DMS53 (cell line): ENCODE measurements at regions not wholly inside any gene's neighbourhood (a gene's known extent, or its start where the extent isn't known, plus 50 kb on each side); places are given as distances from the start of the nearest gene placed in this dataset.

Source experiments
- DNase-seq: peaks from one replicate; lab custom pipeline; 2025; lab: John Stamatoyannopoulos, UW

- no peak for DNase-seq
These were observed 51.7 kb upstream of the NFKBIA start for GRCh38 chr14:35456261-35456660.

- no peak for DNase-seq
These were observed 53.9 kb upstream of the NFKBIA start for GRCh38 chr14:35458442-35458841.

- no peak for DNase-seq
These were observed 55.2 kb upstream of the NFKBIA start for GRCh38 chr14:35459776-35460175.

GRCh38 chr14:35470755-35471154, 63.2 kb upstream of the INSM2 start:
- peak; percentile 1 for DNase-seq

GRCh38 chr14:35471803-35472202, 62.2 kb upstream of the INSM2 start:
- no peak for DNase-seq

- DNase-seq = no peak
These were observed 59.6 kb upstream of the INSM2 start for GRCh38 chr14:35474323-35474722.

- DNase-seq = peak; percentile 2
These were observed 53.7 kb upstream of the INSM2 start for GRCh38 chr14:35480119-35480769.

GRCh38 chr14:35482994-35483515, 50.9 kb upstream of the INSM2 start:
- no peak for DNase-seq
